ENCODE measurements at regions not wholly inside any gene's neighbourhood (a gene's known extent, or its start where the extent isn't known, plus 50 kb on each side); places are given as distances from the start of the nearest gene placed in this dataset.

- 96 to 97% methylated on average over 5 of the region's 5 CpGs for WGBS, 2 donors
- H3K36me3 ChIP-seq: no peaks in the 10 kb centered on the region
- H3K4me3 ChIP-seq: no peak overlapping the region
- no peaks in the 10 kb centered on the region for H3K9me3 ChIP-seq
- TF ChIP-seq EP300 (IDR thresholded peaks at IDR 0.05) (no peak), CTCF (IDR thresholded peaks at IDR 0.05) (no peak), POLR2A (IDR thresholded peaks at IDR 0.05) (no peak)
- peaks cover 0 to 5% of the 10 kb centered on the region in 2 donors for H3K27me3 ChIP-seq
- H3K27ac ChIP-seq: no peak overlapping the region
- H3K4me1 ChIP-seq: no peaks in the 10 kb centered on the region
- no peak for DNase-seq (ENCODE audit: low spot score in 2 of 2)
Measured at GRCh38 chr9:78568774-78569173, 271.8 kb downstream of the PSAT1 start.

GRCh38 chr9:78572266-78572665, 275.3 kb downstream of the PSAT1 start:
- no peaks in the 10 kb centered on the region for H3K9me3 ChIP-seq
- no peaks in the 10 kb centered on the region for H3K4me1 ChIP-seq
- peaks cover 0 to 5% of the 10 kb centered on the region in 2 donors for H3K27me3 ChIP-seq
- TF ChIP-seq EP300 (IDR thresholded peaks at IDR 0.05) (no peak), CTCF (IDR thresholded peaks at IDR 0.05) (no peak), POLR2A (IDR thresholded peaks at IDR 0.05) (no peak)
- no peaks in the 10 kb centered on the region for H3K36me3 ChIP-seq
- DNase-seq (ENCODE audit: low spot score in 2 of 2): no peak
- H3K27ac ChIP-seq: no peak overlapping the region
- H3K4me3 ChIP-seq: no peak overlapping the region
- 71 to 72% methylated on average over 3 of the region's 3 CpGs for WGBS, 2 donors

GRCh38 chr9:78573205-78573604, 276.3 kb downstream of the PSAT1 start:
- WGBS, 2 donors: 82 to 100% methylated on average over 1 of the region's 1 CpG
- no peak for DNase-seq (ENCODE audit: low spot score in 2 of 2)
- peaks cover 0 to 5% of the 10 kb centered on the region in 2 donors for H3K27me3 ChIP-seq
- H3K9me3 ChIP-seq: no peaks in the 10 kb centered on the region
- H3K27ac ChIP-seq: no peak overlapping the region
- H3K36me3 ChIP-seq: no peaks in the 10 kb centered on the region
- TF ChIP-seq CTCF (IDR thresholded peaks at IDR 0.05): no peak
- TF ChIP-seq POLR2A (IDR thresholded peaks at IDR 0.05): no peak
- no peak for TF ChIP-seq EP300 (IDR thresholded peaks at IDR 0.05)
- H3K4me1 ChIP-seq: no peaks in the 10 kb centered on the region
- no peak overlapping the region for H3K4me3 ChIP-seq

GRCh38 chr9:78573669-78574068, 276.7 kb downstream of the PSAT1 start:
- H3K4me1 ChIP-seq: no peaks in the 10 kb centered on the region
- no peak overlapping the region for H3K4me3 ChIP-seq
- TF ChIP-seq POLR2A (IDR thresholded peaks at IDR 0.05) (no peak), EP300 (IDR thresholded peaks at IDR 0.05) (no peak), CTCF (IDR thresholded peaks at IDR 0.05) (no peak)
- peaks cover 0 to 5% of the 10 kb centered on the region in 2 donors for H3K27me3 ChIP-seq
- no peaks in the 10 kb centered on the region for H3K36me3 ChIP-seq
- 73 to 94% methylated on average over 4 of the region's 4 CpGs for WGBS, 2 donors
- no peaks in the 10 kb centered on the region for H3K9me3 ChIP-seq
- no peak for DNase-seq (ENCODE audit: low spot score in 2 of 2)
- H3K27ac ChIP-seq: no peak overlapping the region

GRCh38 chr9:78574354-78575045, 277.6 kb downstream of the PSAT1 start:
- no peak overlapping the region for H3K4me3 ChIP-seq
- WGBS, 2 donors: 53 to 55% methylated on average over 7 of the region's 7 CpGs
- H3K9me3 ChIP-seq: no peaks in the 10 kb centered on the region
- TF ChIP-seq CTCF (IDR thresholded peaks at IDR 0.05) (no peak), EP300 (IDR thresholded peaks at IDR 0.05) (no peak), POLR2A (IDR thresholded peaks at IDR 0.05) (no peak)
- H3K27me3 ChIP-seq: peaks cover 0 to 5% of the 10 kb centered on the region in 2 donors
- no peaks in the 10 kb centered on the region for H3K36me3 ChIP-seq
- no peaks in the 10 kb centered on the region for H3K4me1 ChIP-seq
- no peak for DNase-seq (ENCODE audit: low spot score in 2 of 2)
- H3K27ac ChIP-seq: no peak overlapping the region
